ENCODE measurements at regions not wholly inside any gene's neighbourhood (a gene's known extent, or its start where the extent isn't known, plus 50 kb on each side); places are given as distances from the start of the nearest gene placed in this dataset.

- TF ChIP-seq CTCF (IDR thresholded peaks at IDR 0.05) (no peak), EZH2phosphoT487 (IDR thresholded peaks at IDR 0.05) (no peak)
Observed at GRCh38 chr3:63089751-63090132, 188.4 kb upstream of the SYNPR start.

Data from neural progenitor cell (in vitro differentiated cells).